ENCODE measurements at regions not wholly inside any gene's neighbourhood (a gene's known extent, or its start where the extent isn't known, plus 50 kb on each side); places are given as distances from the start of the nearest gene placed in this dataset.

GRCh38 chr4:58475097-58475496, 1364.9 kb upstream of the IGFBP7 start:
- CTCF ChIA-PET = no interaction called here
- no peaks in the 10 kb centered on the region for H4K20me1 ChIP-seq (replicated peaks; ENCODE audit: control insufficient read depth, extremely low read depth, insufficient read depth, low read length)
- H3K4me2 ChIP-seq (ENCODE audit: insufficient read depth, low read length) = no peak overlapping the region
- dilution Hi-C loops (cut with MboI; ENCODE audit: extremely low pct_ligation_motif_present, low sequenced_read_pairs) (no loop called here), intact Hi-C loops (cut with micrococcal nuclease) (no loop called here)
- no peak overlapping the region for H3K9ac ChIP-seq (replicated peaks; ENCODE audit: extremely low read depth, insufficient read depth, low read length)
- no peaks in the 10 kb centered on the region for H3K9me3 ChIP-seq (replicated peaks; ENCODE audit: control insufficient read depth, insufficient read depth, low read length)
- no peak for FAIRE-seq
- H3K9me1 ChIP-seq (replicated peaks; ENCODE audit: control insufficient read depth, extremely low read depth, insufficient read depth, low read length) = no peaks in the 10 kb centered on the region
- TF ChIP-seq JUN (IDR thresholded peaks at IDR 0.05; ENCODE audit: borderline replicate concordance, insufficient read depth, insufficient read length, low read depth) (no peak), POLR2A (IDR thresholded peaks at IDR 0.05; ENCODE audit: low read depth, low read length) (no peak), EZH2 (IDR thresholded peaks at IDR 0.05; ENCODE audit: borderline replicate concordance, low read depth, low read length, severe bottlenecking) (no peak), GATA2 (IDR thresholded peaks at IDR 0.05; ENCODE audit: insufficient read depth, insufficient read length, low read depth, low read length) (no peak), POLR2AphosphoS5 (IDR thresholded peaks at IDR 0.05; ENCODE audit: insufficient read depth, low read depth, low read length) (no peak), FOS (IDR thresholded peaks at IDR 0.05; ENCODE audit: borderline replicate concordance, insufficient read depth, low read length) (no peak), MYC (IDR thresholded peaks at IDR 0.05; ENCODE audit: low read depth, low read length) (no peak)
- TF ChIP-seq, protein P1, sequence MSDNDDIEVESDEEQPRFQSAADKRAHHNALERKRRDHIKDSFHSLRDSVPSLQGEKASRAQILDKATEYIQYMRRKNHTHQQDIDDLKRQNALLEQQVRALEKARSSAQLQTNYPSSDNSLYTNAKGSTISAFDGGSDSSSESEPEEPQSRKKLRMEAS (IDR thresholded peaks at IDR 0.05; ENCODE audit: insufficient read depth, insufficient read length) = no peak
- TF ChIP-seq, protein P2, sequence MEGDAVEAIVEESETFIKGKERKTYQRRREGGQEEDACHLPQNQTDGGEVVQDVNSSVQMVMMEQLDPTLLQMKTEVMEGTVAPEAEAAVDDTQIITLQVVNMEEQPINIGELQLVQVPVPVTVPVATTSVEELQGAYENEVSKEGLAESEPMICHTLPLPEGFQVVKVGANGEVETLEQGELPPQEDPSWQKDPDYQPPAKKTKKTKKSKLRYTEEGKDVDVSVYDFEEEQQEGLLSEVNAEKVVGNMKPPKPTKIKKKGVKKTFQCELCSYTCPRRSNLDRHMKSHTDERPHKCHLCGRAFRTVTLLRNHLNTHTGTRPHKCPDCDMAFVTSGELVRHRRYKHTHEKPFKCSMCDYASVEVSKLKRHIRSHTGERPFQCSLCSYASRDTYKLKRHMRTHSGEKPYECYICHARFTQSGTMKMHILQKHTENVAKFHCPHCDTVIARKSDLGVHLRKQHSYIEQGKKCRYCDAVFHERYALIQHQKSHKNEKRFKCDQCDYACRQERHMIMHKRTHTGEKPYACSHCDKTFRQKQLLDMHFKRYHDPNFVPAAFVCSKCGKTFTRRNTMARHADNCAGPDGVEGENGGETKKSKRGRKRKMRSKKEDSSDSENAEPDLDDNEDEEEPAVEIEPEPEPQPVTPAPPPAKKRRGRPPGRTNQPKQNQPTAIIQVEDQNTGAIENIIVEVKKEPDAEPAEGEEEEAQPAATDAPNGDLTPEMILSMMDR (IDR thresholded peaks at IDR 0.05; ENCODE audit: extremely low read depth in 1 of 2, insufficient read depth in 1 of 2, low read depth in 1 of 2, low read length in 2 of 2) = no peak
- no peak overlapping the region for H3K27ac ChIP-seq (ENCODE audit: insufficient read depth, low read depth, low read length)
- no peaks in the 10 kb centered on the region for H3K4me1 ChIP-seq (ENCODE audit: control insufficient read depth, extremely low read depth, insufficient read depth, low read length)
- no peaks in the 10 kb centered on the region for H3K79me2 ChIP-seq (ENCODE audit: control insufficient read depth, insufficient read depth, low read length)
- no peak overlapping the region for H3K4me3 ChIP-seq (replicated peaks in 1 of 3; ENCODE audit: insufficient read depth in 1 of 3, low read depth in 1 of 3, low read length in 3 of 3)
- DNase-seq (ENCODE audit: low read depth, low spot score) = no peak
- no peaks in the 10 kb centered on the region for H3K36me3 ChIP-seq (ENCODE audit: control insufficient read depth in 2 of 2, extremely low read depth in 1 of 2, insufficient read depth in 2 of 2, low read length in 2 of 2)
- POLR2A ChIA-PET = no interaction called here
- no peaks in the 10 kb centered on the region for H3K27me3 ChIP-seq (ENCODE audit: control insufficient read depth in 2 of 2, insufficient read depth in 2 of 2, low read length in 2 of 2)
- no peak overlapping the region for H2AFZ ChIP-seq (ENCODE audit: low read depth, low read length)
- BruUV-seq (replicated peaks) = no TSS peak

All from endothelial cell of umbilical vein (primary cell).